Kidney (tissue), 13 donors: ENCODE measurements at regions not wholly inside any gene's neighbourhood (a gene's known extent, or its start where the extent isn't known, plus 50 kb on each side); places are given as distances from the start of the nearest gene placed in this dataset.

ENCODE experiments used
- DNase-seq, 5 donors: peaks; one replicate each; pipeline ENCODE4 v3.0.0-alpha.2; 2013 to 2020
- FAIRE-seq: peaks from 2 replicates; lab custom pipeline; 2012; peaks lifted over from hg19 to GRCh38; lab: Jason Lieb, UNC
- H3K27ac ChIP-seq, 2 donors: one replicate each; pipeline ENCODE4 v1.7.0; 2013; ENCODE audit warnings: low read depth in 2 of 2, low read length in 2 of 2, inconsistent platforms in 1 of 2
- H3K27me3 ChIP-seq: one replicate; pipeline ENCODE4 v1.7.1; 2013; ENCODE audit warnings: low read length, inconsistent platforms; ENCODE audit not compliant: control insufficient read depth, insufficient read depth
- H3K36me3 ChIP-seq, 3 donors: one replicate each; pipeline versions ENCODE4 v1.7.0 to v1.7.1; 2013; ENCODE audit warnings: low read length in 3 of 3, control low read depth in 1 of 3, inconsistent platforms in 1 of 3; ENCODE audit not compliant: insufficient read depth in 3 of 3, control insufficient read depth in 2 of 3
- H3K4me1 ChIP-seq, 3 donors: one replicate each; pipeline versions ENCODE4 v1.7.0 to v1.7.1; 2013; ENCODE audit warnings: low read length in 3 of 3, inconsistent platforms in 1 of 3, low read depth in 1 of 3; ENCODE audit not compliant: control insufficient read depth in 2 of 3, insufficient read depth in 2 of 3
- H3K4me3 ChIP-seq, 3 donors: one replicate each; pipeline versions ENCODE4 v1.7.0 to v1.8.1; 2013; ENCODE audit warnings: low read length in 3 of 3, control low read depth in 1 of 3, inconsistent platforms in 1 of 3
- H3K9ac ChIP-seq, 3 donors: one replicate each; pipeline versions ENCODE4 v1.7.0 to v1.7.1; 2013; ENCODE audit warnings: low read length in 3 of 3, control low read depth in 1 of 3, inconsistent platforms in 1 of 3
- H3K9me3 ChIP-seq, 3 donors: one replicate each; pipeline versions ENCODE4 v1.7.0 to v1.7.1; 2013; ENCODE audit warnings: low read length in 3 of 3, control low read depth in 1 of 3, inconsistent platforms in 1 of 3; ENCODE audit not compliant: control insufficient read depth in 2 of 3, insufficient read depth in 1 of 3
- CTCF ChIP-seq: IDR thresholded peaks from 3 replicates; pipeline ENCODE4 v1.5.1; 2012; ENCODE audit warnings: mild to moderate bottlenecking, moderate library complexity, borderline replicate concordance; ENCODE audit not compliant: insufficient read depth; ENCODE audit errors: extremely low read depth
- intact Hi-C: fragments of 100-400 bp; cut with DNase I; formaldehyde crosslinking; loops from one replicate; pipeline ENCODE4 v1.11.1; 2022
- donor health status: control.
- donor health status: control.
- donor health status: control.
- donor health status: control.
- donor health status: control.
- donor health status: DM: yes; HTN: yes; CAD: no.
- donor health status: Normal renal cell carcinoma (clear cell type).

GRCh38 chr3:193830791-193831191 lies 237.8 kb downstream of the OPA1 start:
- DNase-seq: no peak
- FAIRE-seq: no peak
- no peaks in the 10 kb centered on the region for H3K9me3 ChIP-seq
- H3K27ac ChIP-seq: peak overlapping the region in 1 of 2 donors; percentile 18
- peaks cover 0 to 7% (median 0%) of the 10 kb centered on the region in 3 donors for H3K4me1 ChIP-seq
- peak overlapping the region in 1 of 3 donors; percentile 6 for H3K9ac ChIP-seq
- no peak overlapping the region for H3K4me3 ChIP-seq
- H3K27me3 ChIP-seq: no peaks in the 10 kb centered on the region
- no peaks in the 10 kb centered on the region for H3K36me3 ChIP-seq
- intact Hi-C loops: no loop called here
- TF ChIP-seq CTCF: no peak

- TF ChIP-seq CTCF: no peak
- peaks cover 0 to 5% (median 0%) of the 10 kb centered on the region in 3 donors for H3K4me1 ChIP-seq
- no peaks in the 10 kb centered on the region for H3K27me3 ChIP-seq
- intact Hi-C loops: no loop called here
- no peak overlapping the region for H3K4me3 ChIP-seq
- H3K9ac ChIP-seq: peak overlapping the region in 1 of 3 donors; percentile 6
- FAIRE-seq: no peak
- peak in 1 of 5 donors; percentile 97 for DNase-seq
- no peak overlapping the region for H3K27ac ChIP-seq
- no peaks in the 10 kb centered on the region for H3K9me3 ChIP-seq
- H3K36me3 ChIP-seq: no peaks in the 10 kb centered on the region
These were observed 238.8 kb downstream of the OPA1 start for GRCh38 chr3:193831495-193832455.

- no peak overlapping the region for H3K9ac ChIP-seq
- peaks cover 0 to 5% (median 0%) of the 10 kb centered on the region in 3 donors for H3K4me1 ChIP-seq
- H3K27ac ChIP-seq: no peak overlapping the region
- no peaks in the 10 kb centered on the region for H3K36me3 ChIP-seq
- H3K9me3 ChIP-seq: no peaks in the 10 kb centered on the region
- no peaks in the 10 kb centered on the region for H3K27me3 ChIP-seq
- no peak overlapping the region for H3K4me3 ChIP-seq
- no peak for DNase-seq
- no peak for TF ChIP-seq CTCF
- intact Hi-C loops: no loop called here
- no peak for FAIRE-seq
These were observed 239.9 kb downstream of the OPA1 start for GRCh38 chr3:193832833-193833413.
